Activated CD8-positive, alpha-beta T cell treated with anti-CD3 and anti-CD28 coated beads, Interleukin-2, amount 10 ng/mL, durations not matched to agents 7 days and 5 days (primary cell): ENCODE measurements at regions not wholly inside any gene's neighbourhood (a gene's known extent, or its start where the extent isn't known, plus 50 kb on each side); places are given as distances from the start of the nearest gene placed in this dataset.

Experiments used
- ATAC-seq: fragments of 150-1000 bp; cut with Tn5 transposase; one replicate; pipeline ENCODE4 v1.10.0; 2021; ENCODE audit warnings: moderate library complexity
- CTCF ChIA-PET: fragments of 350-600 bp; sonication (Branson Sonifier 250); formaldehyde crosslinking; loops from one replicate; lab custom pipeline; 2021; ENCODE audit warnings: antibody characterized with exemption; lab: Charles Lee
- POLR2A ChIA-PET: fragments of 350-600 bp; sonication (Branson Sonifier 250); formaldehyde crosslinking; loops from one replicate; lab custom pipeline; 2021; ENCODE audit warnings: antibody characterized with exemption; lab: Charles Lee
- DNase-seq: peaks from one replicate; pipeline ENCODE4 v3.0.0-alpha.2; 2020
- H3K27ac Mint-ChIP-seq: one replicate; pipeline ENCODE4 v1.8.0; 2021; ENCODE audit warnings: mild to moderate bottlenecking, mixed read lengths
- H3K27me3 Mint-ChIP-seq: one replicate; pipeline ENCODE4 v1.8.0; 2021; ENCODE audit warnings: low read depth, mixed read lengths
- H3K36me3 Mint-ChIP-seq: one replicate; pipeline ENCODE4 v1.8.0; 2021; ENCODE audit warnings: low read depth, mixed read lengths
- H3K4me1 Mint-ChIP-seq: one replicate; pipeline ENCODE4 v1.8.0; 2021; ENCODE audit warnings: low read depth, mixed read lengths
- H3K4me3 Mint-ChIP-seq: one replicate; pipeline ENCODE4 v1.8.0; 2021; ENCODE audit warnings: mild to moderate bottlenecking, mixed read lengths
- H3K9me3 Mint-ChIP-seq: one replicate; pipeline ENCODE4 v1.8.0; 2022; ENCODE audit warnings: mixed read lengths; ENCODE audit not compliant: insufficient read depth

- DNase-seq, result no peak
- H3K4me1 Mint-ChIP-seq, result no peaks in the 10 kb centered on the region
- peaks cover 17% of the 10 kb centered on the region for H3K27me3 Mint-ChIP-seq
- ChIA-PET POLR2A (no interaction called here), CTCF (no interaction called here)
- no peak overlapping the region for H3K4me3 Mint-ChIP-seq
- no peaks in the 10 kb centered on the region for H3K9me3 Mint-ChIP-seq
- no peak overlapping the region for H3K27ac Mint-ChIP-seq
- ATAC-seq, result no peak
- H3K36me3 Mint-ChIP-seq, result no peaks in the 10 kb centered on the region
Measured at GRCh38 chr12:75571656-75572205, 60.3 kb upstream of the KRR1 start.

GRCh38 chr12:75571204-75571603 is 59.8 kb upstream of the KRR1 start:
- CTCF ChIA-PET, result interaction anchor here (1.0 kb wide), 1 partner anchor 26 kb away, joined by 3 read pairs; no protein-coding TSS in a partner anchor
- no peaks in the 10 kb centered on the region for H3K4me1 Mint-ChIP-seq
- DNase-seq (no peak), ATAC-seq (no peak)
- H3K4me3 Mint-ChIP-seq, result no peak overlapping the region
- POLR2A ChIA-PET, result no interaction called here
- H3K9me3 Mint-ChIP-seq, result no peaks in the 10 kb centered on the region
- H3K27ac Mint-ChIP-seq, result no peak overlapping the region
- H3K36me3 Mint-ChIP-seq, result no peaks in the 10 kb centered on the region
- peaks cover 17% of the 10 kb centered on the region for H3K27me3 Mint-ChIP-seq

DNA sequence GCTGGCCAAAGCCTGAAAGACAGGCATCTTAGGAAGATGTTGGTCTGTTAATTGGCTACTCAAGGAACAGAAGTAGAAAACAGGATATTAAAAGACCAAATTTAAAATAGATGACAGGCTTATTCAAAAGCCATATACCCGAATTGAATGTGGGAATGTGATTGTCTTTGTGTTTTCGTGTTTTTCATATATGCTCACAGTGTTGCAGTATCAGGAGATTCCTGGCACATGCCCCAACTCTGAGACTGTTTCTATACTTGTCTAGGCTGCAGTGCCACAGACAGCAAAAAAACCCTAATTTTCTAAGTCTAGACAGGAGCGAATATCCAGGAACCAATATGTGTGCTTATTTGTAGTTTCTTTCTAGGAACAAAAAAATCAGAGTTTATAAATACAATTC is 57.4 kb upstream of the KRR1 start:
- peaks cover 19% of the 10 kb centered on the region for H3K27me3 Mint-ChIP-seq
- CTCF ChIA-PET, result no interaction called here
- no peaks in the 10 kb centered on the region for H3K36me3 Mint-ChIP-seq
- no peak overlapping the region for H3K27ac Mint-ChIP-seq
- ATAC-seq (no peak), DNase-seq (no peak)
- POLR2A ChIA-PET, result no interaction called here
- H3K4me3 Mint-ChIP-seq, result no peak overlapping the region
- no peaks in the 10 kb centered on the region for H3K9me3 Mint-ChIP-seq
- no peaks in the 10 kb centered on the region for H3K4me1 Mint-ChIP-seq

GRCh38 chr12:75568393-75568792 is 57.0 kb upstream of the KRR1 start:
- CTCF ChIA-PET, result no interaction called here

GRCh38 chr12:75565795-75566194 is 54.4 kb upstream of the KRR1 start:
- no peak for ATAC-seq
- ChIA-PET CTCF (no interaction called here), POLR2A (no interaction called here)
- H3K27ac Mint-ChIP-seq, result no peak overlapping the region
- peaks cover 23% of the 10 kb centered on the region for H3K27me3 Mint-ChIP-seq
- H3K4me1 Mint-ChIP-seq, result peaks cover 2% of the 10 kb centered on the region
- no peaks in the 10 kb centered on the region for H3K9me3 Mint-ChIP-seq
- no peak overlapping the region for H3K4me3 Mint-ChIP-seq
- no peak for DNase-seq
- H3K36me3 Mint-ChIP-seq, result no peaks in the 10 kb centered on the region

More at GRCh38 chr12:75568393-75568792, 57.0 kb upstream of the KRR1 start:
- ATAC-seq (no peak), DNase-seq (no peak)
- no peaks in the 10 kb centered on the region for H3K4me1 Mint-ChIP-seq
- H3K27me3 Mint-ChIP-seq, result peaks cover 18% of the 10 kb centered on the region
- no peak overlapping the region for H3K27ac Mint-ChIP-seq
- no peaks in the 10 kb centered on the region for H3K9me3 Mint-ChIP-seq
- H3K4me3 Mint-ChIP-seq, result no peak overlapping the region
- H3K36me3 Mint-ChIP-seq, result no peaks in the 10 kb centered on the region
- POLR2A ChIA-PET, result no interaction called here

DNA sequence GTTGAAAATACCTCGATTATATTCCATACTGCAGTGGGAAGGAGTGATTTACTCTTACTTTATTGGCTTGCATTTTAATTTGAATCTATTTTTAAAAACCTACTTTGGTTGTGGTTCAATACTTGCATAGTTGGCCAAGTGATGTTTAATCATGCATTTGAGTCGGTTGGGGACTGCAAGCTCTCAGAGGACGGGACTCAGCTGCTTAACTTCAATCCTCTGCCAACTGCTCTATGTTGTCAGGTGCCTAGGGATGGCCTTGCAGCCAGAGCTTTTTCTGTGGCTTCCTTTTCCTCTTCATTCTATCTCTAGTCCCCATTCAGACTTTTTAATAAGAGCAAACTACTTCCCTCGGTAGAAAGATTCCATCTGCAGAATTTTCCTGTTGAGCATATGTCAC is 53.4 kb upstream of the KRR1 start:
- H3K27me3 Mint-ChIP-seq, result peaks cover 25% of the 10 kb centered on the region
- ChIA-PET POLR2A (no interaction called here), CTCF (no interaction called here)
- peaks cover 2% of the 10 kb centered on the region for H3K4me1 Mint-ChIP-seq
- no peaks in the 10 kb centered on the region for H3K9me3 Mint-ChIP-seq
- no peaks in the 10 kb centered on the region for H3K36me3 Mint-ChIP-seq
- DNase-seq, result no peak
- H3K4me3 Mint-ChIP-seq, result no peak overlapping the region
- H3K27ac Mint-ChIP-seq, result no peak overlapping the region
- ATAC-seq, result no peak

GRCh38 chr12:75564398-75564797 is 53.0 kb upstream of the KRR1 start:
- Mint-ChIP-seq H3K27me3 (peaks cover 25% of the 10 kb centered on the region), H3K27ac (no peak overlapping the region), H3K36me3 (no peaks in the 10 kb centered on the region), H3K4me1 (peaks cover 2% of the 10 kb centered on the region), H3K9me3 (no peaks in the 10 kb centered on the region), H3K4me3 (no peak overlapping the region)
- DNase-seq (no peak), ATAC-seq (no peak)
- ChIA-PET CTCF (no interaction called here), POLR2A (no interaction called here)

GRCh38 chr12:75563351-75563750 is 51.9 kb upstream of the KRR1 start:
- POLR2A ChIA-PET, result no interaction called here
- CTCF ChIA-PET, result no interaction called here
- peaks cover 25% of the 10 kb centered on the region for H3K27me3 Mint-ChIP-seq
- no peaks in the 10 kb centered on the region for H3K36me3 Mint-ChIP-seq
- H3K9me3 Mint-ChIP-seq, result no peaks in the 10 kb centered on the region
- no peak overlapping the region for H3K4me3 Mint-ChIP-seq
- no peak overlapping the region for H3K27ac Mint-ChIP-seq
- ATAC-seq (no peak), DNase-seq (no peak)
- peaks cover 2% of the 10 kb centered on the region for H3K4me1 Mint-ChIP-seq

GRCh38 chr12:75561921-75562320 is 50.5 kb upstream of the KRR1 start:
- DNase-seq (no peak), ATAC-seq (no peak)
- POLR2A ChIA-PET, result no interaction called here
- Mint-ChIP-seq H3K4me3 (no peak overlapping the region), H3K27ac (no peak overlapping the region), H3K36me3 (no peaks in the 10 kb centered on the region), H3K4me1 (peaks cover 2% of the 10 kb centered on the region), H3K27me3 (peaks cover 21% of the 10 kb centered on the region), H3K9me3 (no peaks in the 10 kb centered on the region)
- CTCF ChIA-PET, result interaction anchor here (1.0 to 1.2 kb wide), 4 partner anchors 35 to 475 kb away, joined by 3 to 4 read pairs (median 4); no protein-coding TSS in a partner anchor
